SHP77 (cell line): ENCODE measurements at regions not wholly inside any gene's neighbourhood (a gene's known extent, or its start where the extent isn't known, plus 50 kb on each side); places are given as distances from the start of the nearest gene placed in this dataset.

Experiments
- DNase-seq, 2 experiments: peaks; one replicate each; lab custom pipeline; 2025; lab: John Stamatoyannopoulos, UW

- DNase-seq, result no peak
Observed at GRCh38 chr12:17809206-17809605, 280.8 kb downstream of the RERGL start.

- no peak for DNase-seq
Observed at GRCh38 chr12:17802657-17803641, 287.0 kb downstream of the RERGL start.

- no peak for DNase-seq
Observed at GRCh38 chr12:17793854-17794253, 296.1 kb downstream of the RERGL start.

- DNase-seq, result no peak
Observed at GRCh38 chr12:17778242-17778641, 311.8 kb downstream of the RERGL start.

GRCh38 chr12:17763366-17763765 lies 326.6 kb downstream of the RERGL start:
- no peak for DNase-seq

GRCh38 chr12:17759982-17760381 lies 330.0 kb downstream of the RERGL start:
- no peak for DNase-seq
